HG03342 (cell line): ENCODE measurements at regions not wholly inside any gene's neighbourhood (a gene's known extent, or its start where the extent isn't known, plus 50 kb on each side); places are given as distances from the start of the nearest gene placed in this dataset.
A peak's percentile ranks its signal among the peaks of the same experiment; 100 is the strongest.

ENCODE experiments used
- ATAC-seq: cut with Tn5 transposase; IDR thresholded peaks from one replicate; pipeline ENCODE4 v1.9.1; 2021; ENCODE audit warnings: mild to moderate bottlenecking, moderate library complexity; ENCODE audit not compliant: unreplicated experiment

DNA sequence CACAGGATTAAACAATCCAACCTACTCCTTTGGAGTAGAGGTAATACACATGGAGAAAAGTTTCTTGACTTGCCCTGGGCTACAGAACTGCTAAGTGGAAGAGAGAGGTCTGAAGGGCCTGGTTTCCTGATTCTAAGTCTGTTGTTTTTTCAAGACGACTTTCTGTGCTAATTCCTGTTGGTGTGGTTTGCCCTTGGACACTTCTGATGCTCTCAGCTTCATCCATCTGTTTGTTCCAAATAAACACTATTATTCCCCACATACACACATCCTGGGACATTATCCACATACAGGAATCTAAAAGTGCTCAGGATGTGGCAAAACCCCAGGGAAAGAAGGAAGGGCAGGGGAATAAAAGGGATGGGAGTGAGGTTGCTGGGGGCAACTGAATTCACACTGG is 393.5 kb upstream of the TBL1XR1 start:
- no peak for ATAC-seq

DNA sequence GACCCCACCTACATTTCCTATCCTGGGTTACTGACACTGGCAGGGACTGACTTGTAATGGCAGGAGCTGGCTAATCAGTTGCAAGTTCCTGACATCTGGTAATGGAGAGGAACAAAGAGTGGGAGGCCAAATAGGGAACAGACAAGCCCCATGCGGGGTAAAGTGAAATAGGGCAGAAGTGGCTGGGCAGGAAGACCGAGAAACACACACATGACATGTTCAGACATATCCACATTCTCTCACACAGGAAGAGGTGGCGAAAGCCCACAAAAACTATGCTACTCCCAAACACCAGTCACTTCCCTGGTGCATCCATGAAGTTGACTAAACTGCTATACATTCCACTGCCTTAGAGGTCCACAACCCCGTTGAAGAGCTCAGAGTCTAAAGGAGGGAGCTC is 394.1 kb upstream of the TBL1XR1 start:
- ATAC-seq: peak; percentile 63

DNA sequence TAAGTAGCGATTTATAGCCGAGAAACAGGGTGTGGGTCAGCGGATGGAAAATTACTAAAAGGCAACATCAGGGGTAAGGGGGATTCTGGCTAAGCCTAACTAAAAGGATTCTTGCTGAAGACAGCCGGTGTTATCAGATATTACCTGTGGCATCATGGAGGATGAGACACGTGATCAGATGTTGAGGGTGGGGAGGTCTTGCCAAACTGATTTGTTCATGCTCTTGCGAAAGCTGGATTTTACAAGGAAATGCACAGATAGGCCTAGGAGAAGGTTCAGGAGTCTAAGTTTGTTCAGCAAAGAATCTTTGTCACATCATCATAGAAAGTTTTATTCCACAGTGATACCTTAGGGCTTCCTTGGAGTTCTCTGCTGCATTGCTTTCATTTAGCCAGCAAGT is 396.8 kb upstream of the TBL1XR1 start:
- ATAC-seq: no peak

DNA sequence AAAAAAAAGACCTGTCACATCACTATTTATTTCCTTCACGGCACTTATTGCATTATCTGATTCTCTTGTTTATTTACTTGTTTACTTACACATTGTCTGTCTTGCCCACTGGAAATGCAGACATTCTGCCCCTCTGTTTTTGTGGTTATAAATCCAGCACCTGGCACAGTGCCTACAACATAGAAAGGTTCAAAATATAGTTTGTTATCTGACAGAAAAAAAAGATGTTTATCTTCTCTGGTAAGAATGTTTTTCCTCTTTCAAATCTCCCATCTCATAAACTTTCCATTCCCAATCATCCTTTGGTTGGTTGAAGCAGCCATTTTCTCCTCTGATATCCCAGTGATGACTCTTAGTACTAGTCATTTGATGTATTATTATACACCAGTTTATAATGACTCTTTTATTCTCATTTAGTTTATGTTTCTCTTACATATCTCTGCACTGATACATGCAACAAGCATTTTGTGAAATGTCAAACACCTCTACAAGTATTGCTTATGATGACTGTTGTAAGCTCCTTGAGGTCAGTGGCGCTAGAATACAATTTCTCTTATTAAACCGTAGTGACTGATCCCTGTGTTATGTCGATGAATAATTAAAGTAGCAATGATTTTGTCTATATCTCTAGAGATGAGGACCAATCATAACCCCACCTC is 398.4 kb upstream of the TBL1XR1 start:
- no peak for ATAC-seq

DNA sequence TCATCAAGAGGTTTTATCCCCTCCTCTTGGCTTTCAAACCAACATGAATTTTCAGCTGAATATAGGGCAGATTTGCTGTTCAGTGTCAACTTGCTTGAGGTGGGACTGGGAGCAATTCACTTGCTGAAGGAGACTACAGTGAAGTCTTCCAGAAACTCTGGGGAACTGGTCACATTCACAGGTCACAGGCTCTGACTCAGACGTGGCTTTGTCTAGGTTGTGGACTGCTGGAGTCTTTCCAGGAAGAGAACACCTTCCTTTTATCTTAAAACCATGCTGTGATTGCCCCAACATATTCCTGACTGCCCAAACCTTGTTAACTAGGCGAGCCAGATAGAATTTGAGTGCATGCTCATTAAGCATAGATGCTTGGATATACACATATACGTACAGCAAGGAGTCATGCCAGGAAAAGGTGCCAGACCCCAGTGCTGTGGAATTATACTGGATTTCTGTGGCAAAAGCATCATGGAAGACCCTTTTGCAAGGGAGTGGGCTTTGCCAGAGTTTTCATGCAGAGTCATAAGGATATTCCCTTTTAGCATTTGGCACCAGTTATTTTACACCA is 399.1 kb upstream of the TBL1XR1 start:
- ATAC-seq: no peak

DNA sequence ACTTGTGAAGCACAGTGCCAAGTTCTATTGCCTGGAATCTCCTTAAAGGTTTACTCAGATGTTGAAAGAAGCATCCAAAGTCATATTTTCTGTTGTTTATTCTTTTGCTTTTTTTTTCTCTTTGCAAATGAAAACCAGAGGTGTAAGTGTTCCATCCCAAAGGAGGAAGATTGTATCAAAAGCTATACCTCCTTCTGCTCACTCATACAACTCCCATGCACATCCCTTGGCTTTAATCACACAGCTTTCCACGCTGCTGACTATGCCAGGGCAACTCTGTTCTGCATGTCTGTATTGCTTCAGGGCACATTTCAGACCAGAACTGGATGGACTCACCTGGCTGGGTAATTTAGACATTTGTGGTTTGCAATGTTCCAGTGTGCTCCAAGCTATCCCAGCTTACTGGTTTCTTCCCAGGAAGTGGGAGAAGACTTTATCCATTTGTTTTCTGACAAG is 399.6 kb upstream of the TBL1XR1 start:
- no peak for ATAC-seq

DNA sequence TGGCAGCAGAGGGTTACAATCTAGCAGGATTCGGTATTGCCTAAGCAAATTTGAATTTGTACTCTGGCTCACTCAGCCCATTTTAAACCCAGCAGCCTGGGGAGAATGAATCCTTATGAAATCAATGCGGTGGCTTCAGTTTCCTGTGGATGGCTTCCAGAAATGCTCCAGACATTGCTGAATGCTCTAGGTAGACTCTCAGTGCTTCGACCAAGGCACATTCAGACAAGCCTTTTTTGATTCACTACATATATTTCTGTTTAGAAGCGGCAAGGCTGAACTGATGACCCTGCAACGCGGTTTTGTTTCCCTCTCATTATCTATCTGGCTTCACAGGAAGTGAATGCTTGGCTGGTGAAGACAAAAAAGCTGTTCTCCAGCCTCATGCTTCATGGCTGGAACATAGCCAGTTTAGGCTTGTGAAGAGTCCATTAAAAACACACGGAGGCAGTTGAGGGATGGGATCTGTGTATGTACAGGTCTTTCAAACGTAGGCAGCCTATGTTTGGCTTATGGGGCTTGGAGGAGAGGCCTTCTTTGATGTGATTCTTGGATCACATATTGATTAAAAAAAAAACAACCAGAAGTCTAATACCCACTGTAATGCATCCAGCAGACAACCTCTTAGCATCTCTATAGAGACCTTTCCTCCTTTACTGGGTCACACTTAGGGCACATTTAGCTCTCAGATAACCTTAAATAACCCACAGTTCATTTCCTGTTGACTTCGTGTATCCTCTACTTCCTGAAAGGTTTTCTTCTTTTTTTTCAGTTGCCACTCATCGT is 400.2 kb upstream of the TBL1XR1 start:
- ATAC-seq: peak; percentile 80

DNA sequence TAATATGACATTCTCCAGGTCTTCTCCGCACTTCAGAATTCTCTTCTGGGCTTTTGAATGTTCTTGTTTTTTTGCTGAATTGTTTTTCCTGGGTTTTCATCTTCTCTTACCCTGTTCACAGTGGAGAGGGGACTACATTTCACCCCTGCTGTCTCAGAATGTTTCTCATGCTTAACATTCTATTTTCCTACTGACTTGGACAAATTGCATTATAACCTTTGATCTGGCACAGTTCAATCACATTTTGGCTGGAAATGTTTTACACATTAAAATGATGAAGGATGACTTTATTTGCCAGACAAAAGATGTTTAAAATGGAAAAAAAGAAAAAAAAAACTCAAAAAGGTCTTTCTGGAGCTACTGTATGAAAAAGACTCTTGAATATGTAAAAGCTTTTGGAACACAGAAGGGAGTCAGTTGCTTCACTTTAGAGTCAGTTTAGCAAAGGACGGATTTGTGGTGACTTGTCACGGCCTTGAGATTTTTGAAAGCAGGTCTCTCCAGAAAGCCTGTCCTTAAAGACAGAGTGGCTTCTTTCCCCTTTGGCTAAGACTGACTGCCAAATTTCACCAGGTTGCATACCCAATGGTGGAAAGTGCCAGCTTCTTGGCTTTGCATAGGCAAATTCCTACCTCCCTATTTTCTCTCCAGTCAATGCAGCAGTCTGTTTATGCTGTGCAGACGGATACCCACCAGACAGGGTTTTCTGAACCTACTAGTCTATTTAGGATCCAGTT is 401.0 kb upstream of the TBL1XR1 start:
- ATAC-seq: no peak

DNA sequence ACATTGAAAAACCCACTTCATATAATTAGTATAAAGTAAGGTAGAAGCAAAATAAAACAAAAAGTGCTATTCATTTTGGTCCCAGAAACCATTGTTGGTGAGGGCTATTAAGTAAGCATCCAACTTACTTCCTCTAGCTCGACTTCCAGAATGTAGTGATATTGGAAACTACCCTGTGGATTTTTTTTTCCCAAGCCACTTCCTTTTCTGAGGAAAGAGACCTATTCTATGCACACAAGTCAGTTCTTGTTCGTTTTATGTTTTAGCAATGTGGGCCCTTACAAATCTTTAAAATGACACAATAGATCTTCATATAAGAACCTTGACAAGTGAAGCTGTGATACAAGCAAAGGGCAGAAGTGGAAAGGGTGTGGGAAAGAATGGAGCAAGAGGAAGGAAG is 402.0 kb upstream of the TBL1XR1 start:
- ATAC-seq: no peak

DNA sequence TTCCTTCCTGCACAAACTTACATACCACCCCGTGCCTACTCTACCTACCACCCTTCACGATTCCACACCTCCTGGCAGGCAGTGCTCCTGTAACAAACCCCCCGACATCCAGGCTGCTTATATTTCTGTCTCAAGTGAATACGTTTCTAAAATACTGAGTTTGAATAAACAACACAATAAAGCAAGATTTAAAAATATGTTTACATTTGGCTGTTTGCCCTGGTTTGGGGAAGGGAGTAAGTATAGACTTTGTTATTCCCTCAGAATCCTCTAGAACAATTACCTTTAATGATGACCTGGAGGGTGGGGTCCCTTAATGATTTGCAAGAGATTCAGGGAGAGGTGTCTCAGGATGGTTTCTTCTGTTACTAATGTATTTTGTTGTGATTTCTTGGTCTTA is 402.6 kb upstream of the TBL1XR1 start:
- no peak for ATAC-seq

DNA sequence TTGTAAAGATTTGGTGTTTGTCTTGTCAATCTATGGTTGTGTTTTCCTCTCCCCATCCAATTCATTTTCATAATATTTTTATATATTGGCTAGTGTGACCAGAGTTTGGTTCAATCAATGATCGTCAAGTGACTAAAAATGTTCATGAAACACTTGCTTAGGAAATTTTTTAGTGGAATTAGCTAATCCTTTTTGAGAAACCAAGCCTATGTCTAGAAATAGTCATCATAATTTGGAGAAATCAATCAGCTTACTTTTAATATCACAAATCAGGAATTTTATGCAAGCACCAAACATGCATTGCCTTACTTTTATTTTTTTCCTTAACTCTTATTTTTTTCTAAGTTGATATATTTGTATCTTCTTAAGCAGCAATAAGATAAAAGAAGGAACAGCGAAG is 403.1 kb upstream of the TBL1XR1 start:
- no peak for ATAC-seq

DNA sequence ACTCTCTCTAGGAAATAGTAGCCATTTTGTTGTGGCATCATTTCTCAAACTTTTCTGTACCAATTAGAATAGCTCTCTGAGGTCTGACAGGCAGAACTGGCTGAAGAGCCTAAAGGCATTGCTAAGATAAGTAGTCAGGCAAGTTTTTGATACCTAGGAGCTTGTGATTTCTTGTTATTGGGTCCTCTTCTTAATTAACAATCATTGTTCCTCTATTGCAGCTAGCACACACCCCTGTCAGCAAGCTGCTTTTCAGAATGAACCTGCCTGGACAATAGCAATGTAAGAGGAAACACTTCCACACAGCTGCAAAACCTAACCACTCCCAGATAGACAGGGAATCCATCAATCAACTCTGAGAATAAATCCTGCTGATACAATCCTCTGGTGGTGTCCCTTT is 403.9 kb upstream of the TBL1XR1 start:
- ATAC-seq: no peak

DNA sequence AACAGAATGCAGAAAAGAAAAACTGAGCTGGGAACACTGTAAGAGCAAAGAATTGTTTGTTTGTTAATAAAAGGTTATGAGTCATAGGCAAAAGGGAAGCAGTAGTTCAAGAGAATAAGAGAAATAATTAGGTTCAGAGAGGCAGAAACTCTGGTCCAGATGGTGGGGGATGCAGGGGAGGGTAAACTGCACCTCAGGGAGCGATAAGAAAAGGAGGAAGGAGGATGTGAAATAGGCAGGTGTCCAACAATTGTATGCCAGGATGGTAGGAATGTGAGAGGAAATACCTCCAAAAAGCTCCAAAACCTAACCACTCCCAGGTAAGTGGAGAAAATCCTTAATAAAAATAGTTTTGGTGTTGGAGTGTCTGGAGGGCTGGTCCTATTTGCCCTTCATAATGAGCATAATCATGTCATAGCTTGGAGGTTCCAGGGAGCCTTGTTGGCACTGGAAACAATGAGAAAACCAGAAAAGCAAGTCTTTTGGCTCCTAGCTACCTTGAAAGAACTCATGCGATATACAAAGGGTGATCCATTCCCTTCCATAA is 405.4 kb upstream of the TBL1XR1 start:
- ATAC-seq: no peak

DNA sequence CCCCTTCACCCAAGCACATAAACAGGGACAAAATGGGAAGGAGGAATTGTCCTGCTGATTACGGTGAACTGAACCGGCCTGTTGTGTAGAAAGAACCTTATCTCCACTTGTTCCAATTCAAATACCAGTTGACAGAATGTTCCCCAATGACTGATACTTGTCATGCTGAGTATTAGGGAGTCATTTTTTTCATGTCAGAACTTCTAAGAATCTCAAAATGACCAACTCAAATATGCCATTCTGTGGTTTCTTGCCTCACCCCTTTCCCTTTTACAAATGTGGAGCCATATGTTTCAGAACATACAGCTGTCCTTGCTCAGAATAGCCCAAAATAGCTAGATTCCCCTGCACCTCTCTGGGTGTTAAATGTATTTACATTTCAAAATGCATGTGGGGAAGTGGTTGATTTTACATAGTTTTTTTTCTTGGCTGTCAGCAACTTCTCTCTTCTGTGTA is 405.9 kb upstream of the TBL1XR1 start:
- ATAC-seq: peak; percentile 47

DNA sequence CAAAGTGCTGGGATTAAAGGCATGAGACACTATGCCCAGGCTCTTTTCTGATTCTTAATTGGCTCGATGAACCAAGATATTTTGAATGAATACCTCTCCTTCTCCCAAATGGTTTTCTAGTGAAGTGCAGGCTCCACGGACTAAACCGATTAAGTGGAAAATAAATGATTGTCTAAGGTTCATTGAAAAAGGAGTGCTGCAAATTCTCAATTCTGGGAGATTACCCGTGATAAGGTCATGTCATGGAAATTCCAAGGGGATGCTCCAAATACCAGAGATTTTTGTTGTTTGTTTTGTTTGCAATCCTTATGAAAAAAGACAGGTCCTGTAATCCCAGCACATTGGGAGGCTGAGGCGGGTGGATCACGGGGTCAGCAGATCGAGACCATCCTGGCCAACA is 406.9 kb upstream of the TBL1XR1 start:
- no peak for ATAC-seq

DNA sequence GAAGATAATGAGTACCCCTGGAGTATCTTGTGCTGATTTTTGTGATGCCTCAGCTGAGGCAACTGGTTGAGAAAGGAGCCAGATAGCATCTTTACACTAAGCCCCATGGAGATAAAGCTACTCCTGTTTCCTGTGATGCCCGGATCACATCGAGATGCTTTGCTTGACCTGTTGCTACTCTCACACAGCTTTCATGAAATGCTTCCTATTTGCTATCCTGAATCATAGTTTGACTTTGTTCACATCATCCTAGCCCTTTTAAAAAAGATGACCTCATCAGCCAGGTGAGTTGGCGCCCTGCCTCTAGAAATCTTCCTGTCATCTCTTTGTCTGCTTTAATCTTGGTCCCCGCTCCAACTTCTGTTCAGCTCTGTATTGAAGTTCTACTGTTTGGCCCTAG is 409.6 kb upstream of the TBL1XR1 start:
- ATAC-seq: no peak

DNA sequence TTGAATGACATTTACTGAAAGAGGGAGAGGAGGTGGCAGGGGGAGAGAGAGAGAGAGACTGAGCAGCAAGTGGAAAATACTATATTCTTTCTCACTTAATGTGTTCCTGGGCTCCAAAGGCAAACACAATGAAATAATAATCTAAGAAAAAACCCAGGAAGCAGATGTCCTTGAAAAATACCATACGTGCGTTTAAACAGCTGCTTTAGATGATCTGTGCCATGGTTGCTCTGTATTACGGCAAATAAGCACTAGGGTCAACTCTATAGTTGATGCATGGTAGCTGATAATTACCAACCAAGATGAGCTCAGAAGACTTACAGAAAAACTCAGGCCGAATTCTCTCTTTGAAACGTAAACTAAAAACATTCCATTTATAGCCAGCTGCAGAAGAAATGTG is 410.3 kb upstream of the TBL1XR1 start:
- ATAC-seq: no peak

DNA sequence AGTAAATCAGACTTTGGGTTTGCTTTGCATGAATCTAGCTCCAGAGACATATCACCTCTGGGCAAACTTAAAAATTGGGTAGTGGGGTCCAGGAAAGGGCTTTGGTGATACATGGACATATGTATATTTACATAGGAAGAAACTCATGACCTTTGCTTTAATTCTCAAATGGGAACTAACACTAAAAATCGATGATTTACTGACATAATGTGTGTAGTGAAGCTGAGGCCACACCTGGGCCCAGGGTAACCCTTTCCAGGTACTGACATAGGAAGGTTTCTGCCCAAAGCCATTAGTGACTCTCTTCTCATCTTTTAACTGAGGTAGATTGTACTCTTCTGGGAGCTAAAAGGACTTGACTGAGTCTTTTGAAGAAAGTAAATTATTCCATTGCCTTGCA is 411.2 kb upstream of the TBL1XR1 start:
- no peak for ATAC-seq

DNA sequence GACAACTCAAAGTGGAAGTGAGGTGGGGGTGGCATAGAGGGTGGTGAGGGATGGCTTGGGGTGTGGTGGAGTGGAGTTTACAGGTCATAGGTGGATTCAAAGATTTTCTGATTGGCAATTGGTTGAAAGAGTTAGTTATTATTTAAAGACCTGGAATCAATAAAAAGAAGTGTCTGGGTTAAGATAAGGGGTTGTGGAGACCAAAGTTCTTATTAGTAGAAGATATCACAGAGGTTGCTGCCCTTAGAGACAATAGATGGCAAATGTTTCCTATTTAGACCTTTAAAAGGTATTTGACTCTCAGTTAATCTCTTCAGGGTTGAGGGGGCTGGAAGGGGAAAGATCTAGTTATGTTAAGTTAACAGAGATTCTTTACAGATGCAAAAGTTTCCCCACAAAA is 412.3 kb upstream of the TBL1XR1 start:
- no peak for ATAC-seq

DNA sequence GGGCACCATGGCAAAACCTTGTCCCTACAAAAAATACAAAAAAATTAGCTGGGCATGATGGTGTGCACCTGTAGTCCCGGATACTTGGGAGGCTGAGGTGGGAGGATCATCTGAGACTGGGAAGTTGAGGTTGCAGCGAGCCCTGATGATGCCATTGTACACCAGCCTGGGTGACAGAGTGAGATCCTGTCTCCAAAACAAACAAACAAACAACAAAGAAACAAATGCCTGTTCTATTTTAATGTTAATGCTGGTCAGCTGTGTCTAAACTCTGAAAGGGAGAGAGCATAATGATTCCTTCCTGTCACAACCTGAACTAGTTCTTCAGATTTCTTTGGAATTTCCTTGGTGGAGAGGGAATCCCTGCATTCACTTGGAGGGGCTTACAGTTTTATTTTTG is 413.0 kb upstream of the TBL1XR1 start:
- no peak for ATAC-seq
